Endothelial cell of hepatic sinusoid (primary cell): ENCODE measurements at regions not wholly inside any gene's neighbourhood (a gene's known extent, or its start where the extent isn't known, plus 50 kb on each side); places are given as distances from the start of the nearest gene placed in this dataset.

ENCODE experiments used
- in situ Hi-C: cut with HindIII; loops from 2 replicates; pipeline ENCODE4 v1.10.0; 2017; ENCODE audit warnings: low sequenced_read_pairs

GRCh38 chr9:107064378-107064777, 201.4 kb downstream of the ZNF462 start:
- in situ Hi-C loops, result no loop called here

- in situ Hi-C loops, result no loop called here
Measured at GRCh38 chr9:107065549-107065948, 202.6 kb downstream of the ZNF462 start.

- in situ Hi-C loops, result no loop called here
Measured at GRCh38 chr9:107067739-107068416, 204.9 kb downstream of the ZNF462 start.

DNA sequence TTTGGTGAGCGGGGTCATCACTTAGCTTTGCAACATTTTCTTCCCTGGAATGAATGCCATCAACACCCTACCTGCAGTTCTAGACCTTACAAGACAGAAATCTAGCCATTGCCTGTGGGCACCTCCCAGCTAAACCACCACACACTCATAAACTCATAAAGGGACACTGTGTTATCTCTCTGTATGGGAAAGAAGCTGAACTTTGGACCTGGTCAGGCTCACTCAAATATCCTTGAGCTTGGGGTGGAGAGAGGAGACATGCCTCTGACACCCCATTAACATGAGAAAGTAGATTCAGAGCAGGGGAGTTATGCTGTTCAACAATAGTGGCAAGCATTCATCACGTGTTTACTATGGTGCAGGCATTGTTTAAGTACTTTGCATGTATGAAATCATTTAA, 205.6 kb downstream of the ZNF462 start:
- in situ Hi-C loops, result no loop called here

GRCh38 chr9:107070586-107070985, 207.6 kb downstream of the ZNF462 start:
- in situ Hi-C loops, result no loop called here

- in situ Hi-C loops, result no loop called here
Measured at GRCh38 chr9:107078061-107078460, 205.0 kb upstream of the RAD23B start.

DNA sequence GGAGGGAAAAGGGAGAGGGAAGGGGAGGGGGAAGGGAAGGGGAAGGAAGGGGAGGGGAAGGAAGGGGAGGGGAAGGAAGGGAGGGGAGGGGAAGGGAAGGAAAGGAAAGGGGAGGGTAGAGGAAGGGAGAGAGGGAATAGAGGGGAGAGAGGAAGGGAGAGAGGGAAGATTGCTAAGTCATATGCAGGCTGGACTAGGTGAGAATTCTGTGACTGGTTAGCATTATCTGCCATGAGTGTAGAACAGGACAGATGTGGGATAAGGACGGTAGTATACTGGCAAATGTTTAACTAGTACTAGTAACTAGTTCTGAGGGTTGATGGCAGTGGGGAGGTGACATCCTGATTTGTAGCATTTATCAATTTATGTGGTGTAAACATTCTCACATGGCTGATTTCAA, 203.5 kb upstream of the RAD23B start:
- in situ Hi-C loops, result no loop called here

GRCh38 chr9:107080130-107080529, 202.9 kb upstream of the RAD23B start:
- in situ Hi-C loops, result no loop called here

GRCh38 chr9:107086460-107086859, 196.6 kb upstream of the RAD23B start:
- in situ Hi-C loops, result no loop called here

DNA sequence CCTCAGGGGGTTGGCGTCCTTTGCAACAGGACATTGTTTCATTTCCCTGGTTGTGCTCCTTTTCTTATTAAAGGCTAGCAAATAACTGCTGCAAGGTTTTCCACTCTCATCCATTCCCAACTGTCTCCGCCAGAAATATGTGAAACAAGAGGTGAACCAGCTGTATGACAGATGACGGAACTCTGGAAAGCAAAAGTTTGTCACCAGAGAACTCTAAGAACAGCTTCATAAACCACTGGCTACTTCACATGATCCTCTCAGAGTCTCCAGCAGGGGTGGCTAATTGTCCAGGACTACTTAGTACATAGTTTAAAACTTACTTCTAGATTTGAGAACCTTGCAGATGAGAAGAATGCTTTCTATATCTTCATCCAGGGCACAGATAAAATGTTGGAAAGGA, 195.9 kb upstream of the RAD23B start:
- in situ Hi-C loops, result no loop called here

DNA sequence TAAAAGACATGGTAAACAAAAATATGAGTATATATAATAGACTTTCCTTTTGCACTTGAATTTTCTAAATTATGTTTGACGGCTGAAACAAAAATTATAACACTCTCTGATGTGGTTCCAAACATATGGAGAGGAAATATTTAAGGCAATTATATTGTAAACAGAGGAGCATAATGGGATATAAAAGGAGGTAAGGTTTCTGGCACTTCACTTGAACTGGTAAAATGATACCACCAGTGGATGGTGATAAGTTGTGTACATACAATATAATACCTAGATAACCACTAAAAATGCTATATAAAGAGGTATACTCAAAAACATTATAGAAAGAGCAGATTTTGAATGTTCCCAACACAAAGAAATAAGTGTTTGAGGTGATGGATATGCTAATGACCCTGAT, 192.9 kb upstream of the RAD23B start:
- in situ Hi-C loops, result no loop called here

DNA sequence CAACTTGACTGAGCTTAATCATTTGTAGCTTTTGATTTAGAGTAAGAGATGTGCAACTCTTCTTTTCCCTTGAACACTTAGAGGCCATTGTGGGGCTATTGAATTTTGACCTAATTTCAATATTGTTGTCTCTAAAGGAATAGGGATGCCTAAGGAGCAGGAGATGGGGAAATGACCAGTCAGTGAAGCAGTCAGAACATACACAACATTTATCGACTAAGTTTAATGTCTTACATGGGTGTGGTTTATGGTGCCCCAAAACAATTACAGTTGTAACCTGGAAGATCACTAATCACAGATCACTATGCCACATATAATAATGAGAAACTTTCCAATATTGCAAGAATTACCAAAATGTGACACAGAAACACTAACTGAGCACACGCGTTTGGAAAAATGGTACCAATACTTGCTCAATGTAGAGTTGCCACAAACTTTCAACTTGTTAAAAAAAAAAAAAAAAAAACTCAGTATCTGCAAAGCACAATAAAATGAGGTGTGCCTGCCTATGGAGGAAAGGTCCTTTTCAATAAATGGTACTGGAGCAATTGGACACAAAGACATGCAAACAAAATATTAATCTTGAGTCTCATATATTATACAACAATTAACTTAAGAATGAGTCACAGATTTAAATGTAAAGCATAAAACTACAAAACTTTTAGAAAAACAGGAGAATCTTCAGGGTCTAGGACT, 189.6 kb upstream of the RAD23B start:
- in situ Hi-C loops, result no loop called here

- in situ Hi-C loops, result no loop called here
Measured at GRCh38 chr9:107094370-107094769, 188.7 kb upstream of the RAD23B start.

DNA sequence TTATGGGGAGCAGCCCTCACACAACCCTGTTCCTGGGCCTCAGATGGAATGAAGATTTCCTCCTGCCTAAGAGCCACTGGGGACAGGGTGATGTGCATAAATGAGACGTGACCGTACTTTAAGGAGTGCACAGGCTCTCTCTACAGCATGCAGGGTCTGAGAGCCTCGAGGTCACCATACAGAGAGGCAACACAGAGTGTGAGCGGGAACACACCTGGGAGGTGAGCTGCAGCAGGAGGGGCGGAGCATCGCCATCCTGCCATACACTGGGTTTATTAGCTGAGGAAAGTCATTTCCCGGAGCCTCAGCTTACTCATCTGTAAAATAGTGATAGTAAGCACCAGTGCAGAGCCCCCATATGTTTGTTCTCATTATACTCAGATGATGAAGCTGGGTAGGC, 182.5 kb upstream of the RAD23B start:
- in situ Hi-C loops, result no loop called here

DNA sequence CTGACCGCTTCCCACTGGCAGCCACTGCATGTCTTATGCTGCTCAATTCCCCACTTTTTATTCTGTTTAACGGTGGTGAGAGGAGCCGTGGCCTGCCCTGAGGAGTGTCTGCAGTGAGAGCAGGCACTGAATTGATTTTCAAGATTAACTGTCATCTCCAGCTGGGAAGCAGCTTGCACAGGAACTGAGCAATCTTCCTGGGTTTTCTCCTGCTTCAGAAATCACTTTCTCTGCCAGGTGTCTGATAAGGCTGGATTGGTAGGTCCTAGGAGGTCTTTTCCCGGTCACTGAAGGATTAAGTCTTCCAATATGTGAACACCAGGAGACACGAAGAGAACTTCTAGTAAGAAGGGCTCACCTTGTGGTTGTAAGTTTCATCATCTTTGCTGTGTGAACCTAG, 181.1 kb upstream of the RAD23B start:
- in situ Hi-C loops, result no loop called here

DNA sequence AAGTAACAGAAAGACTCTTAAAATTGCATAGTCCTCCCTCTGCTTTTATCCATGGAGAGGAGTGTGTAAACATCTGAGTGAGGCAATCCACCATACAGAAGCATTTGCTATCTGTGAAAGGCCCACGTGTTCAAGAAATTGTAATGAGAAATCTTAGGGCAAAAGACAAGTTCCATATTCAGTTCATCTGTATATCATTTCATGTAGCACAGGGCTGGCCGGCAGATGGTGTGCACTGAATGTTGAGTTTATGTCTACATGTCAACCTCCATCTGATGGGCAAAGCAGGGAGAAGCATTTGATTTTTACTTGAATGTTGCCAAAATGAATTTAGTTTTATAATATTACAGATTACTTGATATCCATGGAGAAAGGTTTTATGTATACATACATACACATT, 179.5 kb upstream of the RAD23B start:
- in situ Hi-C loops, result no loop called here

- in situ Hi-C loops, result no loop called here
Measured at GRCh38 chr9:107105784-107106183, 177.3 kb upstream of the RAD23B start.

DNA sequence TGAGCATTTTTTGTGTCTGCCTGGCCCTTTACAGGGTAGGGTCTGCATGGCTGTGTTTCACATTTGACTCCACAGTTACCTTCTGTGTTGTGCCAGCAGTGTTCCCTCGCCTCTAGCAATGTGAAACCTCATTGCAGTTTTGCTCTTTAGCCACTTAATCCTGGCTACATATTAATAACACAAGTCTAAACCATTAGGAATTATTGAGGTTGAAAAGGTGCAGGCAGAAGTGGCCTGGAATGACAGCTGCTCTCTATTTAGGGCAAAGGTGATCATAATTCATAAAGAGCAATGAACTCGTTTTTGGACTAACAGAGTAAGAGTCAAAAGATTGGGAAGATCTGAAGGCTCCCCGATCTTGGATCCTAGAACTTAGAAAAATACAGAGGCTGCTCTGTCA, 176.7 kb upstream of the RAD23B start:
- in situ Hi-C loops, result no loop called here

GRCh38 chr9:107108342-107109130, 174.5 kb upstream of the RAD23B start:
- in situ Hi-C loops, result no loop called here

DNA sequence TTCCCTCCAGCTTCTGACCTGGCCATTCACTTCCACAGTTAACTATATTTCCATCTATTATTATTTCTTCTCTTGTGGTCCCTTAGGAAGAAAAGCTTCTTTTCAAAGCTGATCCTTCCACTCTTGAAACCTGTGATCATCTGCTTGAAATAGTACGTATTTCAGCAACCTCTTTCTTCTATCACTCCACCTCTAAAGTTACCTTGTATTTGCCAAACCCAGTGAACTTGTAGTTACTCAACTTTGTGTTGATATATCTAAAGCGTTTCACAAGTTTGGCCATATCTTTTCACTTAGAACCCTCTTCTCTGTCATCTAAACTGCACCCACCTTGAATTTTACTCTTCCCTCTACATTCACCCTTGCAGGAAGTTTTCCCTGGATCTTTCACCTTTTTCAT, 173.8 kb upstream of the RAD23B start:
- in situ Hi-C loops, result no loop called here

DNA sequence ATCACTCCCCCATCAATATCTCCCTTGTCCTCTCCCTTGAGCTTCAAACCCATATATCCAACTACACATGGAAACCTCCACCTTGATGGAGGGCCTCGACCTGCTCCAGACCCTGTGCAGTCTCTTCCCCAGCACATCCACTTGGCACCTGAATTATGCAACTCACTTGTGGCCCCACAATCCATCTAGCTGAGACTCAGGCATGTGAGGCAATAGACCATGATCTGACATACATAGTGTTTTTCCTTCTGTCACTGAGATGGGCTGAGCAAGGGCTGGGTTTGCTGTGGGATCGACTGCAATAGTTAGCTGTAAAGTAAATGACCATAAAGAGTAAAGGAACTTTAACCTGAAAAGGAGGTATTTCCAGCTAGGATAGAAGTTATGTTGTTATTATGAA, 172.9 kb upstream of the RAD23B start:
- in situ Hi-C loops, result no loop called here

DNA sequence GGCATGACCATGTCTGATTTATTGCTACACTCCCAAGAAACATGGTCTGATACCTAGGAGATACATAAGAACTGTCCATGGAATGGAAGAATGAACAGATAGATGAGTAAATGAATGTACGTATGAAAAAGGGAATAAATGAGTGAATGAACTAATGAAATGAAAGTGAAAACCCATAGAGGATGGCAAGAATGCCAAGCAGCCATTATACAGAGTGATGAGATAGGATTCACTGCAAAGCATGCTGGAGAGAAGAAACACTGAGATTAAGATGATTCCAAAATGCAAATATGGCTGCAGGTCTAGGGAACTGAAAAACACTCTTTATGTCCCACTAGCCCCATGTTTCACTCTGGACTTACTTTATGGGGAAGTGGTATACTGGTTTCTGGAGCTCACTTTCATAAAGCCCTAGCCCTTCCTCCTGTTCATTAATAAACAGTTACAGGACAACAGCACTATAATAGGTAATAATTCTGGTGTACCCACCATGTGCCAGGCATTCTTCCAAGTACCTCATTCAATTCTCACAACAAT, 170.3 kb upstream of the RAD23B start:
- in situ Hi-C loops, result no loop called here
